Suppressor macrophage treated with lipopolysaccharide for 4 hours (primary cell): ENCODE measurements at regions not wholly inside any gene's neighbourhood (a gene's known extent, or its start where the extent isn't known, plus 50 kb on each side); places are given as distances from the start of the nearest gene placed in this dataset.

Experiments used
- DNase-seq: peaks from one replicate; pipeline ENCODE4 v3.0.0-alpha.2; 2020

GRCh38 chr13:73997964-73998363, 136.2 kb downstream of the KLF12 start:
- no peak for DNase-seq

DNA sequence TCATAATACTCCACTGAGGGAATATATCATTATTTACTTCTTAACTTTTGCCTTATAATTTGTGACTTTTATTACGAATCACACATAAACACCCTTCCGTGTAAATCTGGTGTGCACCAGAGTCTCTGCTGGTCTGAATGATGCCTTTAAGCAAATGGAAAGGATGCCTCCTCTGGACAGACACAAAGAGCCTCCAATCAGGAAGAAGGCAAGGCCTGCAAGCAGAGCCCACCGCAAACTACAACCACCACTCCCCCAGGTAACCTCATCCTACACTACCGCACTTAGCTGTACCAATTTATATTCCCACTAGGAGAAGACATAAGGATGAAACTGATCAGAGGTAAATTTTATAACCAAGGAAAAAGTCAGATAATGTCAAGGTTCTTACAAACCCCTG, 137.6 kb downstream of the KLF12 start:
- DNase-seq, result no peak

DNA sequence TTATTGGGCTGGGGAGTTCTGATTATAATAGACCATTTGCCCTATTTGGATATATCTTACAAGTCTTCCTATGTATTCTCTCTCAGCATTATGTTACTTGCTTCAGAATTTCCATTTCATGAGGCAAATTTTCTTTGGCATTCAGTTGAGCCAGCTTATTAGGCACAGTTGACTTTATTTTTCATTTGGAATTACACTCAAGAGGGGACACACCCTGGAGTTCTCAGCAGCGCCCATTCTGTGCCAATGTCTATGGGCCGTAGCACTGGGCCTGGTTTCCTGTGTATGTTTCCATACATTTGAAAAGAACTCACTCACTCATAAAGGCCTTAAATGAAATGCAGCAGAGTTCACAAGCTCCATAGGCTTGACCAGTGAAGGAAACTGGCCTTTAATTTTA, 138.5 kb downstream of the KLF12 start:
- no peak for DNase-seq

- DNase-seq, result no peak
Measured at GRCh38 chr13:73993661-73994060, 140.5 kb downstream of the KLF12 start.

DNA sequence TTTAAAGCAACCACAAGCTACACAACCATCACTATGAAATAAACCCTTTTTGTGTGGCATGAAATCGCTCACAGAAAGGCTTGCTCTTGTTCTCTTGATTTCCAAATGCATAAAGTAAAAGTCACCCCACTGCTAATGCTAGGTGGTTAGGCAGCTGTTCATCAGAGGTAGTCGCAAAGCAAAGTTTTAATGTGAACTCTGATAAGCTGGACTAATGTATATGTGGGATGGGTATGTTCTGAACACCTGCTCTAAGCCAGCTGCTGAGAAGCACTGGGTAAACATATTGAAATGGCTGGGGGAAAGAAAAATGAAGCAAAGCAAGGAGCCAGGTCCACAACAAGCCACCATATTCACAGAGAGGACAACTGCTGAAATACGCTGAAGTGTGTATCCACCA, 142.3 kb downstream of the KLF12 start:
- no peak for DNase-seq

DNA sequence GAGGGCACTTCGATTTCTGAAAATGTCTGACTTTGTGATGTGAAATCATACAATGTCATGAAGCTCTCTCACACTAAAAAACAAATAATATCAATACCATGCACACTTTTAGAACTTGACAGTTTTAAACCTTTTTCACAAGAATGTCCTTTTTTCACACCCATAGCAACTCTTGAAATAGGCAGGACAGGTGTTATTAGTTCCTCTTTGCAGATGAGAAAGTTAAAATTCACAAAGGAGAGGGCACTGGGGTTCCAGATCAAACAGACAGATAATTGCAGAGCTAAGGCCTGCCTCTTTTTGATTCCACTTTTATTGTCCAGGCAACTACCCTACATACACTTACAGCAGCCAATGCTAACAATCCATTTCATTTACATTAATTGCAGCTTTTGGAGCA, 142.8 kb downstream of the KLF12 start:
- no peak for DNase-seq

GRCh38 chr13:73989244-73989843, 144.9 kb downstream of the KLF12 start:
- DNase-seq, result no peak

DNA sequence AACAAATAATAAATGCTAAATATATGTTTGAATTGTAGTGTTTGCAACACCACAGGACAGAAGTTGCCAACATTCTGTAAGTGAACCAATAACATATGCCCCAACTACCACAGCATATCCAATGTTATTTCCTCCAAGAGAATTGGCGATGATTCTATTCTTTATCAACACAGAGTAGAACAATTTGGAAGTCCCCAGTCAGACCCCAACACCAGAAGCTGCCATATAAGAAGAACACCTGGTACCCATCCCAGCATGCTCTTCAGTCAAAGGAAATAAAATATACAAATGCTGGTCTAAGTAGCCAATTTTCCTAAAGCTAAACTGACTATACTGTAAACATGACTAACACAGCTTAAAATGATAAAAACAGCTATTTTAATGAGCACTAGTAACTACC, 145.7 kb downstream of the KLF12 start:
- DNase-seq, result no peak

- DNase-seq, result no peak
Measured at GRCh38 chr13:73987618-73988017, 146.6 kb downstream of the KLF12 start.

DNA sequence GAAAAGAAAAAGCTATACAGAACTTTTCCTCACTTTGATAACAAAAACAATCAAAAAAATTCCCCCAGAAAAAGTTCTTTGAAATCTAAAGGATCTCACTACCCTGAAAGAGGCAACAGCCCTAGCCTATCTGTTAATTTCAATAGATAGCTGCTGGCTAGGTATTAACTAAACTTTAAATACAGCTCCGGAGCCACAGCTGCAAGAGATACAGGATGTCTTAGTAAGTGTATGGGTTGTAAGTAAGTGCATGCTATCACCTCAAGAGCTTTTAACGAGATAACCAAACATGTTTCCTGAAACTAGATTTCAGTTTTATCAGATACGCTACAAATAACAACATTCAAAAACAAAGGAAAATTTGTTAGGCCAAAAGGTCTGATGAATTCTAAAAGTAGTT, 148.4 kb downstream of the KLF12 start:
- no peak for DNase-seq

DNA sequence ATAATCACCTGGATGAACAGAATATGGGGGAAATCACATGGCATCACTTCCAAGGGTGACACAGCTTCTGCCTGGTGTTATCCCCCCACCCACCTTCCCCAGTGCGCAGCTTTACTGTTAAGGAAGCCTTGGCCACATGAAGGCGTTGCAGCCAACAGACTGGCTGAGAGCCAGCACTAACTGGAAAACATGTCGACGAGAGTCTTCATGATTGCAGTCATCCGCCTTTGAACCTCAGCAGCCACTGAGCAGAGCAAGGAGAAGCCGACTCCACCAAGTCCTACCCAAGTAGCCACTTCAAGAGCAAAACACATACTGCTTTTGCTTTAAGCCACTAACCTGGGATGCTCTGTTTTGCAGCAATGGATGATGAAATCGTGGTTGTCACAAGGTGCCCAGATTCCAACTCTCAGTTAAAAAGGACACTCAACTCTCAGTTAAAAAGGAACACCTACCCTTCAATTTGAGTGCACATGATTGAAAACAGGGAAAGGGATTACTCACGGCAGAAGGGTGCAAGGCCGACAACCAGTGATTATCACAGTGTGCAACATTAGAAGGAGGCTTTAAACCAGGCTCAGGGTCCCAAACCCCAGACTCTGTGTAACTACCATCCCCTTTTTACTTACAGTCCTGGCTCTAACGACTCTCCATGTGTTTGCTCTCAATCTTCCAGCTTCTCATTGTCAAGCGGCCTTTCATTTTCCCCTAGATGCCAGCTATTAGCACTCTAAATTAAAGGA, 149.1 kb downstream of the KLF12 start:
- DNase-seq, result no peak

GRCh38 chr13:73984201-73984600, 150.0 kb downstream of the KLF12 start:
- no peak for DNase-seq

- DNase-seq, result no peak
Measured at GRCh38 chr13:73983109-73983508, 151.1 kb downstream of the KLF12 start.

DNA sequence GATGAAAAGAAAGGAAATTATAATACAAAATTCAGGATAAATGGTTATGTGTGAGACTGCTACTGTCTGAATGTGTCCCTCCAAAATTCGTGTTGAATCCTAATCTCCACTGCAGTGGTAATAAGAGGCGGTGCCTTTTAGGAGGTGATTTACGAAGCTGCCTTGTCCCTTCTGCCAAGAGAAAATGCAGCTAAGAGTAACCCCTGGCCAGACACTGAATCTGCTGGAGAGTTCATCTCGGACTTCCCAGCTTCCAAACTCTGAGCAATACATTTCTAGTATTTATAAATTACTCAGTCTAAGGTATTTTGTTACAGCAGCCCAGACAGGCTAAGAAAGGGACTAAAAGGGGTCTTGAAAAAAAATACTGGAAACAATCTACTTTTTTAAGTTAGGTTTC, 152.6 kb downstream of the KLF12 start:
- no peak for DNase-seq

- no peak for DNase-seq
Measured at GRCh38 chr13:73975767-73976166, 158.4 kb downstream of the KLF12 start.

DNA sequence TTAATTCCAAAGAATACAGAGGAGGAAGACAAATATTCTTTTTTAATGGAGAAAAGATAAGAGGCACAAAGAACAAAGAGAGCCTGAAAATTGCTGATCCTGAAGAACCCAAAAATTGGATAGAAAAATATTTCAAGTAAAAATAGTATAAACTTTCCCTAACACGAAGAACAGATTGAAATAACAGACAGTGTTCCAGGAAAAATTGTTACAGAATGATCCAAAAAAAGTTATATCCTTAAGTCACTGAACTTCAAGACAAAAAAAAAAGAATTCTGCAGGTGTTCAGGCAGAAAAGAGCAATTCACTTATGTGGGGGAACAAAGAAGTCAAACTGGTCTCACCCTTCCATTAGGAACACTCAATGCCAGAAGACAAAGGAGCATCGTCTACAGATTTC, 160.2 kb downstream of the KLF12 start:
- DNase-seq, result no peak

GRCh38 chr13:73973156-73973555, 161.0 kb downstream of the KLF12 start:
- DNase-seq, result no peak

- DNase-seq, result no peak
Measured at GRCh38 chr13:73972545-73972944, 161.7 kb downstream of the KLF12 start.

DNA sequence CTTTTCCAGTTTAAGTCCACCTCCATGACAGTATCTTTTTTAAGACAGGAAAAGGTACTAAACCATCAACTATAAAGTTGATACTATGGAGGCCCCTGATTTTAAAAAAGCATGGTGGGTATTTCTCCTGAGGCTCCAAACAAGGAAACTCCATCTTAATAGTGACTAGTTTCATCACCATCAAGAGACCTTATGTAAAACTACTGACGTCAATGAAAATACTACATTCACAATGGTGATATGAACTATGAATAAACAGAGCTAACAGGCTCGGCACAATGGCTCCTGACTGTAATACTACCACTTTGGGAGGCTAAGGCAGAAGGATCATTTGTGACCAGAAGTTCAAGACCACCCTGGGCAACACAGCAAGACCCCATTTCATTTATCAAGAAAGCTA, 162.7 kb downstream of the KLF12 start:
- DNase-seq, result no peak

DNA sequence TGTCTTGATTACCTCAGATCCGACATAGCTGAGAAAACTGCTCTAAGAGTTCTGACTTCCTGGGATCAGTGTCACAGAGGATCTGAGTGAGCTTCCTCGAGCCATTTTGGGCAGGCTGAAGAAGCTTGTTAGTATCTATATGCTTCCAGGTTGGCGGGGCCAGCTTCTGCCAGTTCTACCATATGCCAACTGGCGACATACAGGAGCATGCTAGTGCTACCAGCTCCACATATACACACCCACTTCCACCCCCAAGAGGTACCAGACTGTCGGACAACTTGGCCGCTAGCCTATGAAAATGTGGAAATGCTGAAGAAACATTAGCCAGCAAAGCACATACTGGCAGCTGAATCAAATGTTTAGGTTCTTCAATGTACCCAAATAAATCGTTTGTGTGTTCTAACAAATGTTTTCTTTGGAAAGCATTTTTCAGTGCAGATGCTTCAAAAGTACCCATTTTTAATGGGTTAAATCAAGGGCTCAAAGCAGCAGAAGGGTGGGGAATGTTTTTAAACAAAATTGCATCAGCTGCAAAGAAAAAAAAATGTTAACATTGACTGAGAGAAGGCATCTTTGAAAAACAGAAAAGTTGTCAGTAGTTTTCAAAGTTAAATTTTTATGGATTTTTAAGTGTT, 163.7 kb downstream of the KLF12 start:
- no peak for DNase-seq

DNA sequence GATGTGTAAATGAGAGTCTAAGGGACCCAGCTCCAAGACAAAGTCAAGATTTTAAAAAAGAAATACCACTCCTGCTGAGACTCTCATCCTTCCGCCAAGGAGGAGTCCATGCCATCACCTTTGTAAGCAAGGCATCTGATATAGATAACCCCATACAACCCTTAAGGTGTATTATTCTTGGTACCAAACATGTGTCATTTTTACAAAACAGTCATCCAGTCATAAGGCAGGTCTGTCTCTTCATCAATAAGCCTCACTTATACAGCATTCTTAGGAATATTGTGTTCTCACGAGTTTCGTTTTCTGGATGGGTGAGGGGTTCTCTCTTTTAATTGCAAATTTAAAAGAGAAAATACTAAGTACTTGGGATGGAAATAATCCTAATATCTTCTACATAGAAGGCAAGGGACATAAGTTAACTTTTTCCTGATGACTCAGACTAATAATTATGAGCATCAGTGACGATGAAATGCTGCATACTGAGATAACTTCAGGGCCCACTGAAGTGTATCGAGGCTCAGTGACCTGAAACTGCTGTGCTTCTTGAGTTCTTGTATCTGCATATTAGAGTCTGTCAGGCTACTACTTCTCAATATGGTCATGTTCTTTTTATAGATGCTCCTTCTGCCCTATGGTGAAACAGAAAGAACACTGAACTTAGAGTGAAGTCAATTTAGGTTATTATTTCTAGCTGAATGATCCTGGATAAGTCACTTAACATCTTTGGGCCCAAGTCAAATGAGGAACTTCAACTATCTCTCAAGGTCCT, 166.6 kb downstream of the KLF12 start:
- no peak for DNase-seq

DNA sequence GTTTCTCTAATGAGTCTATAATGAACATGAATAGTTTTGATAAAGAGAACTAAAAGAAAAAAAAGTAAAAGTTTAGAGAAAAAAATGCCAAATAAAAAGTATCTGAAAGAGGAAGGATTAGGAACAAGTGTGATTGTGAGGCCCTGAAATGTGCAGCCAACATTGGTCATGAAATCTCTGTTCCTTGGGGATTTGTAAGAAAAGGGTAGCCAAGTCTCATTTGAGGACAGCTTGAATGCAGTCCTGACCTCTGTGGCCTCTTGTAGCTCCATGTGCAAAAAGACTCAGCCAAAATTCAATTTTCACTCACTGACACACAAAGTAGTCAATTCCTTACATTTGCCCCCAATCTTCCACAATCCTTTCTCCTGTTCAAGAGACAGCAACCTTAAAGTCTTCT, 167.9 kb downstream of the KLF12 start:
- DNase-seq, result no peak

- no peak for DNase-seq
Measured at GRCh38 chr13:73962284-73962683, 171.9 kb downstream of the KLF12 start.

DNA sequence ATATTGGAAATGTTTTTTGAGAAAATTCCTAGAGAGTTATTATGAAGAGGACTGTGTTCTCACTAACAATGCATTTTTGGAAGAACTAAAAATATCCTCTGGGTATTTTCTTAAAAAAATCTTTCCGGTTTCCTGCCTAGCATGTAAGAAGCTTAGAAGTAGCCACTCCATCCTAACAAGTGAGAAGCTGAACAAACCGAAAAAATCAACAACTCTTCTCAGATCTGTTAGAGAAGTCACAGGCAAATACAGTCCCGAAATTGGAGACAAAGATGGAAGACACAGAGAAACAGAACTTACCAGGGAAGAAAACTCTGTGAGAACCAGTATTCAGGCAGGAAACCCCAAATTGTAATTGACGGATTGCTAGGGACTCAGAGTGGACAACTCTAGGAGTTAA, 173.0 kb downstream of the KLF12 start:
- DNase-seq, result no peak
